Activated CD8-positive, alpha-beta T cell treated with anti-CD3 and anti-CD28 coated beads for 36 hours (primary cell): ENCODE measurements at regions not wholly inside any gene's neighbourhood (a gene's known extent, or its start where the extent isn't known, plus 50 kb on each side); places are given as distances from the start of the nearest gene placed in this dataset.
"Not testable (repeated sequence)": the region's sequence is repeated elsewhere in the genome, so short reads cannot be mapped to it uniquely, and the experiment has no call there.

Experiments used
- ATAC-seq: fragments of 200-7000 bp; cut with Tn5 transposase; one replicate; pipeline ENCODE4 v1.10.0; 2021; ENCODE audit warnings: mild to moderate bottlenecking, moderate library complexity
- CTCF ChIA-PET: fragments of 350-600 bp; sonication (Branson Sonifier 250); formaldehyde crosslinking; loops from one replicate; lab custom pipeline; 2021; ENCODE audit warnings: antibody characterized with exemption; lab: Charles Lee
- POLR2A ChIA-PET: fragments of 350-600 bp; sonication (Branson Sonifier 250); formaldehyde crosslinking; loops from one replicate; lab custom pipeline; 2021; ENCODE audit warnings: antibody characterized with exemption; lab: Charles Lee
- DNase-seq: peaks from one replicate; pipeline ENCODE4 v3.0.0-alpha.2; 2020
- H3K27ac Mint-ChIP-seq: one replicate; pipeline ENCODE4 v1.8.0; 2021; ENCODE audit warnings: mild to moderate bottlenecking, mixed read lengths
- H3K27me3 Mint-ChIP-seq: one replicate; pipeline ENCODE4 v1.8.0; 2021; ENCODE audit warnings: mixed read lengths
- H3K36me3 Mint-ChIP-seq: one replicate; pipeline ENCODE4 v1.8.0; 2021; ENCODE audit warnings: low read depth, mixed read lengths
- H3K4me1 Mint-ChIP-seq: one replicate; pipeline ENCODE4 v1.8.0; 2021; ENCODE audit warnings: low read depth, mixed read lengths
- H3K4me3 Mint-ChIP-seq: one replicate; pipeline ENCODE4 v1.8.0; 2021; ENCODE audit warnings: mild to moderate bottlenecking, moderate library complexity, mixed read lengths
- H3K9me3 Mint-ChIP-seq: one replicate; pipeline ENCODE4 v1.8.0; 2021; ENCODE audit warnings: mixed read lengths
- CTCF ChIP-seq: fragments of 200-600 bp; IDR thresholded peaks from one replicate; pipeline ENCODE4 v1.8.0; 2022; ENCODE audit warnings: antibody characterized with exemption, mild to moderate bottlenecking
- intact Hi-C: fragments of 100-400 bp; cut with micrococcal nuclease; formaldehyde crosslinking; loops from one replicate; pipeline ENCODE4 v1.10.0; 2022

GRCh38 chr2:19171409-19171808 is 187.0 kb downstream of the OSR1 start:
- intact Hi-C loops = no loop called here
- DNase-seq (no peak), ATAC-seq (no peak)
- ChIA-PET POLR2A (no interaction called here), CTCF (no interaction called here)
- Mint-ChIP-seq H3K27me3 (no peaks in the 10 kb centered on the region), H3K4me3 (no peak overlapping the region), H3K36me3 (no peaks in the 10 kb centered on the region), H3K27ac (no peak overlapping the region), H3K4me1 (no peaks in the 10 kb centered on the region), H3K9me3 (peaks cover 2% of the 10 kb centered on the region)
- TF ChIP-seq CTCF = no peak

GRCh38 chr2:19169134-19169768 is 189.2 kb downstream of the OSR1 start:
- peaks cover 2% of the 10 kb centered on the region for H3K9me3 Mint-ChIP-seq
- ChIA-PET CTCF (no interaction called here), POLR2A (no interaction called here)
- no peak for DNase-seq
- no peaks in the 10 kb centered on the region for H3K27me3 Mint-ChIP-seq
- ATAC-seq = no peak
- no peaks in the 10 kb centered on the region for H3K4me1 Mint-ChIP-seq
- no peak overlapping the region for H3K4me3 Mint-ChIP-seq
- no peak overlapping the region for H3K27ac Mint-ChIP-seq
- intact Hi-C loops = no loop called here
- H3K36me3 Mint-ChIP-seq = no peaks in the 10 kb centered on the region
- no peak for TF ChIP-seq CTCF

- H3K27ac Mint-ChIP-seq, H3K4me3 Mint-ChIP-seq, DNase-seq, POLR2A ChIA-PET, intact Hi-C loops, ATAC-seq, H3K4me1 Mint-ChIP-seq, H3K27me3 Mint-ChIP-seq, CTCF ChIA-PET, H3K36me3 Mint-ChIP-seq: not testable (repeated sequence)
- H3K9me3 Mint-ChIP-seq = peaks cover 12% of the 10 kb centered on the region
Measured at GRCh38 chr2:19164099-19164498, 194.3 kb downstream of the OSR1 start.

GRCh38 chr2:19158896-19159295 is 199.5 kb downstream of the OSR1 start:
- Mint-ChIP-seq H3K27me3 (no peaks in the 10 kb centered on the region), H3K36me3 (no peaks in the 10 kb centered on the region), H3K4me1 (no peaks in the 10 kb centered on the region), H3K9me3 (peaks cover 10% of the 10 kb centered on the region), H3K27ac (no peak overlapping the region), H3K4me3 (no peak overlapping the region)
- ChIA-PET CTCF (no interaction called here), POLR2A (no interaction called here)
- intact Hi-C loops = no loop called here
- DNase-seq = no peak
- ATAC-seq = no peak
- no peak for TF ChIP-seq CTCF

- Mint-ChIP-seq H3K36me3 (no peaks in the 10 kb centered on the region), H3K27ac (no peak overlapping the region), H3K4me1 (no peaks in the 10 kb centered on the region), H3K27me3 (no peaks in the 10 kb centered on the region), H3K4me3 (no peak overlapping the region), H3K9me3 (peaks cover 10% of the 10 kb centered on the region)
- ChIA-PET POLR2A (no interaction called here), CTCF (no interaction called here)
- ATAC-seq (no peak), DNase-seq (no peak)
- TF ChIP-seq CTCF = no peak
- intact Hi-C loops = no loop called here
Measured at GRCh38 chr2:19158211-19158610, 200.2 kb downstream of the OSR1 start.

- Mint-ChIP-seq H3K27me3 (no peaks in the 10 kb centered on the region), H3K4me3 (no peak overlapping the region), H3K9me3 (peaks cover 17% of the 10 kb centered on the region), H3K4me1 (no peaks in the 10 kb centered on the region), H3K36me3 (no peaks in the 10 kb centered on the region), H3K27ac (no peak overlapping the region)
- TF ChIP-seq CTCF = no peak
- ATAC-seq = no peak
- intact Hi-C loops = no loop called here
- ChIA-PET POLR2A (no interaction called here), CTCF (no interaction called here)
- DNase-seq = no peak
Measured at GRCh38 chr2:19156646-19157045, 201.8 kb downstream of the OSR1 start.
